ENCODE measurements at regions not wholly inside any gene's neighbourhood (a gene's known extent, or its start where the extent isn't known, plus 50 kb on each side); places are given as distances from the start of the nearest gene placed in this dataset.

- no peak for DNase-seq (ENCODE audit: low read depth)
- in situ Hi-C loops (cut with HindIII; ENCODE audit: low pct_unique_long_range_greater_than_20kb, low sequenced_read_pairs) = no loop called here
Observed at GRCh38 chr1:93013145-93014065, 52.1 kb upstream of the DIPK1A start.

DNA sequence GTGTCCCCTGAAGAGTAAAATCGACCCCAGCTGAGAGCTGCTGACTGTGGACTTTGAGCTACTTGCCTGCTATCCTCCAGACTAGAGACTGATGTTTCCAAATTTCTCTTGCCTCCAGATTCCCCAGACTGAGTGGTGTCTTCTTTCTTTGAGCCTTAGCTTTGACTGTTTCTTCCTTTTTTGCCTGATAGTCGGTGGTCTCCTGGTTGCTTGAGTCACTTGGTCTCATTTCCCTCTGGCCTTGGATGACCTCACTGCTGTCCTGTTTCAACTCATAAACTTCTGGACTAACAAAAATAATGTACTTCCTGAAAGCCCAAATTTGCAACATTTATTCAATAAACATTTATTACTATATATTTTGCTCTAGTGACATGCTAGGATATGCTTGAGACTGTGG lies 52.9 kb upstream of the DIPK1A start:
- in situ Hi-C loops (cut with HindIII; ENCODE audit: low pct_unique_long_range_greater_than_20kb, low sequenced_read_pairs) = no loop called here
- DNase-seq (ENCODE audit: low read depth) = no peak

- DNase-seq (ENCODE audit: low read depth) = no peak
- in situ Hi-C loops (cut with HindIII; ENCODE audit: low pct_unique_long_range_greater_than_20kb, low sequenced_read_pairs) = no loop called here
Observed at GRCh38 chr1:93015590-93015989, 54.3 kb upstream of the DIPK1A start.

GRCh38 chr1:93016171-93016570 lies 54.9 kb upstream of the DIPK1A start:
- in situ Hi-C loops (cut with HindIII; ENCODE audit: low pct_unique_long_range_greater_than_20kb, low sequenced_read_pairs) = no loop called here
- no peak for DNase-seq (ENCODE audit: low read depth)

DNA sequence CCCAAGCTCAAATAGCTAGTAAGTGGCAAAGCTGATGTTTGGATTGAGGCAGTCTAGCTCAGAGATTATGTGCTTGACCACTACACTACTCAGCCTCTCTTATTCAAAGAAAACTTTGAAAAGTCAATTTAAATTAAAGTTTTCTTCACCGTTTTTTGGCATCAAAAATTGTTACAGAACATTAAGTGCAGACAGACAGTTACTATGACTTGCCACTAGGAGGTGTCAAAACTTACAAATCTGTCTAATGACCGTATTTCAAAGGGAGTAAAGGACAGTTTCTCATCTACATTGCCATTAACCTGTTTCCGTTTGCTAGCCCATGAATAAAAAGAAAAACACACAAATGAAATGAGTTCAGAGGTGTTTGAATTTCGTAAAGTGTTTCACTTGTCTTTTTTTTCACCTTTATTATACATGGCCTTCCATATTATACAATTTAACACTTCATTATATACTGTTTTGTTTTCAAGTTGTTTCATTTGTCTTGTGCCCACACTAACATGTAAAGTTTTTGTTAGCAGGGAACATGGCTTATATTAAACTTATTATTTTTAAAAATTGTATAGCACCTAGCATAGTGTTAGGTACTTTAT lies 57.4 kb upstream of the MTF2 start:
- DNase-seq (ENCODE audit: low read depth) = peak; percentile 23
- in situ Hi-C loops (cut with HindIII; ENCODE audit: low pct_unique_long_range_greater_than_20kb, low sequenced_read_pairs) = no loop called here

- no peak for DNase-seq (ENCODE audit: low read depth)
- in situ Hi-C loops (cut with HindIII; ENCODE audit: low pct_unique_long_range_greater_than_20kb, low sequenced_read_pairs) = no loop called here
Observed at GRCh38 chr1:93022580-93022979, 56.5 kb upstream of the MTF2 start.

- DNase-seq (ENCODE audit: low read depth) = no peak
- in situ Hi-C loops (cut with HindIII; ENCODE audit: low pct_unique_long_range_greater_than_20kb, low sequenced_read_pairs) = no loop called here
Observed at GRCh38 chr1:93023281-93023680, 55.8 kb upstream of the MTF2 start.

DNA sequence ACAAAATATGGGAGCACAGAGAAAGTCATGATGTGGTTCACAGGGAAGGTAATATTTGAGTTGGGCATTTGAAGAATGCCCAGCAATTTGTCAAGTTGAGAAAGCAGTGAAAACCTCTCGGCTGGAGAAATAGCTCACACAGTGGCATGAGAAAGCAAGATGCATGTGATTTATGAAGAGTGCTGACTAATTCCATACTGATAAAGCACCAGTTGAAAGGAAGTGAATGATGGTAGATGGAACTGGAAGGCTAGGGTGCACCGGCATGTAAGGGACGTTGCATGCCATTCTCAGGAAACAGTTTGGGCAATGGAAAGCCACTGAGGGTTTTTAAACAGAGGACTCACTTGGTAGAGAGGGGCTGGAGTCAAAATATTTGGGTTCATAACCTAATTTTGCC lies 53.5 kb upstream of the MTF2 start:
- DNase-seq (ENCODE audit: low read depth) = peak; percentile 7
- in situ Hi-C loops (cut with HindIII; ENCODE audit: low pct_unique_long_range_greater_than_20kb, low sequenced_read_pairs) = no loop called here

- in situ Hi-C loops (cut with HindIII; ENCODE audit: low pct_unique_long_range_greater_than_20kb, low sequenced_read_pairs) = no loop called here
- DNase-seq (ENCODE audit: low read depth) = no peak
Observed at GRCh38 chr1:93028542-93028941, 50.5 kb upstream of the MTF2 start.

All from Caki2 (cell line).